Subcutaneous abdominal adipose tissue (tissue), 5 donors: ENCODE measurements at regions not wholly inside any gene's neighbourhood (a gene's known extent, or its start where the extent isn't known, plus 50 kb on each side); places are given as distances from the start of the nearest gene placed in this dataset.

Source experiments
- H3K27ac ChIP-seq: one replicate; pipeline ENCODE4 v1.7.0; 2013; ENCODE audit warnings: low read depth, mild to moderate bottlenecking, inconsistent platforms, low read length, moderate library complexity
- H3K27me3 ChIP-seq, 5 donors: one replicate each; pipeline ENCODE4 v1.7.0; 2013; ENCODE audit warnings: low read length in 5 of 5, inconsistent platforms in 1 of 5; ENCODE audit not compliant: control insufficient read depth in 5 of 5, insufficient read depth in 4 of 5
- H3K36me3 ChIP-seq, 5 donors: one replicate each; pipeline ENCODE4 v1.7.0; 2013; ENCODE audit warnings: low read length in 5 of 5; ENCODE audit not compliant: control insufficient read depth in 5 of 5, insufficient read depth in 5 of 5
- H3K4me1 ChIP-seq, 5 donors: one replicate each; pipeline ENCODE4 v1.7.0; 2013; ENCODE audit warnings: low read length in 5 of 5, mild to moderate bottlenecking in 3 of 5, moderate library complexity in 1 of 5; ENCODE audit not compliant: control insufficient read depth in 5 of 5, insufficient read depth in 5 of 5
- H3K4me3 ChIP-seq, 5 donors: one replicate each; pipeline ENCODE4 v1.7.0; 2013; ENCODE audit warnings: low read length in 5 of 5, low read depth in 1 of 5
- H3K9ac ChIP-seq, 5 donors: one replicate each; pipeline ENCODE4 v1.7.0; 2013; ENCODE audit warnings: low read length in 5 of 5, mild to moderate bottlenecking in 4 of 5, moderate library complexity in 3 of 5
- H3K9me3 ChIP-seq, 5 donors: one replicate each; pipeline ENCODE4 v1.7.0; 2013; ENCODE audit warnings: low read length in 5 of 5; ENCODE audit not compliant: control insufficient read depth in 5 of 5
- donor health status: healthy.
- donor health status: healthy.
- donor health status: healthy.
- donor health status: healthy.
- donor health status: healthy.

DNA sequence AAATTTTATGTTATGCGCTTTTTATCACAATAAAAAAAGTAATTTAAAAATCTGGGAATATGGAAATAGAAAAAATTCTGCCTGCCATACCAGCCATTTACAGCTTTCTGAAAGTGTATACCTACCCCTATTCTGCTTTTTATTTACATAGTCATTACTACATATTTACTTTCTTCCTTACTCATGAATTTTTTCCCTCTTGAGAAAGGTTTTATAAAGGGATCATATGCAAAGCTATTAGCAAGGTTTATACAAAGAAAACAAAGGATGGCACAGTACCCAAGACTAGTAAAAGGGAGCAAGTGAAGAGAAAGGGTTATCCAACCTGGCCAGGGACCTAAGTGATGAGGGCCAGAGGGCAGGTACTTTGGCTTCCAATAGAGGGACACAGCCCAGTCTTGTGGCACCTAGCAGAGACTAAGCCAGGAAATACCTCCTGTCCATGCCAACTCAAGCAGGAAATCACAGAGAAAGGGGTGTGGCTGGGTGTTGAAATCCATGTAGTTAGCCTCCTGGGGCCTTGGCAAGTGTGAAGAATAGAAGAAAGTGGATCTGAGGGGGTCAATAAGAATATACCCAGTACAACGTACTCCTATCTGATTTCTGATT lies 207.3 kb upstream of the VEGFC start:
- Histone ChIP-seq H3K4me3 (no peak overlapping the region), H3K36me3 (no peaks in the 10 kb centered on the region), H3K27me3 (no peaks in the 10 kb centered on the region), H3K27ac (no peak overlapping the region), H3K9me3 (peaks cover 0 to 2% (median 0%) of the 10 kb centered on the region in 5 donors), H3K9ac (no peak overlapping the region), H3K4me1 (no peaks in the 10 kb centered on the region)

- peaks cover 0 to 2% (median 0%) of the 10 kb centered on the region in 5 donors for H3K9me3 ChIP-seq
- H3K27ac ChIP-seq, result no peak overlapping the region
- H3K27me3 ChIP-seq, result no peaks in the 10 kb centered on the region
- H3K36me3 ChIP-seq, result no peaks in the 10 kb centered on the region
- no peak overlapping the region for H3K9ac ChIP-seq
- H3K4me1 ChIP-seq, result no peaks in the 10 kb centered on the region
- no peak overlapping the region for H3K4me3 ChIP-seq
Observed at GRCh38 chr4:177001271-177002175, 208.8 kb upstream of the VEGFC start.

- H3K27ac ChIP-seq, result no peak overlapping the region
- H3K36me3 ChIP-seq, result no peaks in the 10 kb centered on the region
- no peak overlapping the region for H3K4me3 ChIP-seq
Observed at GRCh38 chr4:177005674-177006230, 213.0 kb upstream of the VEGFC start.

DNA sequence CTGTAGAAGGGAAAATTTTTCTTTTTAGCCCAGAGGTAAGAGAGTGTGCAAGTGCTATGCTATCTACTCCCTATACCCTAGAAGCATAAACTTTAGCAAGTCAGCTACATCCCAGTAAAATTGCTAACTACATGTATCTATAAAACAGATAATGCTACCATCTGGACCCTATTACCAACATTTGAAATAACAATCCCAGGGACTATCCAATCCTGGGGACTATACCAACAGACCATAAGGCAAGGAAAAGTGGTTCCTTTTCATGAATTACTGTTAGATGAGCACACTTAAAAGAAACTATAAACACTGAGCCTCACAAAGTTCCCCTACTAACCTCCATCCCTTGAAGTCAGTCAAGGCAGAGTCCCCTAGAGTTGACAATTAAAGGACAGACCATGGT lies 213.6 kb upstream of the VEGFC start:
- H3K9me3 ChIP-seq, result no peaks in the 10 kb centered on the region
- no peak overlapping the region for H3K27ac ChIP-seq
- H3K36me3 ChIP-seq, result no peaks in the 10 kb centered on the region
- no peaks in the 10 kb centered on the region for H3K27me3 ChIP-seq
- no peak overlapping the region for H3K9ac ChIP-seq
- H3K4me1 ChIP-seq, result no peaks in the 10 kb centered on the region
- H3K4me3 ChIP-seq, result no peak overlapping the region

More at GRCh38 chr4:177005674-177006230, 213.0 kb upstream of the VEGFC start:
- H3K9ac ChIP-seq, result no peak overlapping the region
- H3K4me1 ChIP-seq, result no peaks in the 10 kb centered on the region
- H3K27me3 ChIP-seq, result no peaks in the 10 kb centered on the region
- H3K9me3 ChIP-seq, result no peaks in the 10 kb centered on the region

GRCh38 chr4:177008071-177008835 lies 215.5 kb upstream of the VEGFC start:
- Histone ChIP-seq H3K36me3 (no peaks in the 10 kb centered on the region), H3K27me3 (no peaks in the 10 kb centered on the region), H3K4me1 (no peaks in the 10 kb centered on the region), H3K9ac (no peak overlapping the region), H3K4me3 (no peak overlapping the region), H3K9me3 (peaks cover 0 to 5% (median 3%) of the 10 kb centered on the region in 5 donors), H3K27ac (no peak overlapping the region)

DNA sequence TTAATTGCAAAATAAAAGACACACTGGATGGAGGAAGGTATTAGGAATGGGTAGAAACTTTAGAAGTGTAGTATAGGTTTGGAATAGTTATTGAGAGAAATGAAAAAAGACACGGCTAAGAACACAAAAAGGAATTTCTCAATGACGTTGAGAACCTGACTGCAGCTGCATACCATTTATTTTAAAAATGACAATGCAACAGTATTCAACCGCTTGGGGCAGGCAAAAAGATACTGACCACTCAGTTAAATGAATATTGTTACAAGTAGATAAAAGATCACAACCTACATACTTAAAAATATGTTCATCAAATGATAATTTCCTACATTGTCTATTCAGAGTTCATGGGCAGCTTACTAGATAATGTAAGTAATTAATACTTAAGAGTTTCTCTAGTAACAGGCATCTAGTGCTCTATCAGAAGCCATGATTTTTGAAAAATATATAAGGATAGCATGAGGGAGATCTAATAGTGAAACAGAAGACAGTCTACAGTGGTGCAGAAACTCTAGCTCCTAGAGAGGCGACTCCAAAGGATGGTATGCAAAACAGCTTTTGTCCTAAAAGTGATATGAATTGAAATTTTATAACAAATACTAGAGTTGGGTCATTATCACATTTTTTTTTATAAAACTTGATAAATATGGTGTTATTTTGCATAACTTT lies 216.2 kb upstream of the VEGFC start:
- Histone ChIP-seq H3K36me3 (no peaks in the 10 kb centered on the region), H3K9me3 (peaks cover 0 to 12% (median 10%) of the 10 kb centered on the region in 5 donors), H3K4me3 (no peak overlapping the region), H3K9ac (no peak overlapping the region), H3K4me1 (no peaks in the 10 kb centered on the region), H3K27me3 (no peaks in the 10 kb centered on the region), H3K27ac (no peak overlapping the region)

DNA sequence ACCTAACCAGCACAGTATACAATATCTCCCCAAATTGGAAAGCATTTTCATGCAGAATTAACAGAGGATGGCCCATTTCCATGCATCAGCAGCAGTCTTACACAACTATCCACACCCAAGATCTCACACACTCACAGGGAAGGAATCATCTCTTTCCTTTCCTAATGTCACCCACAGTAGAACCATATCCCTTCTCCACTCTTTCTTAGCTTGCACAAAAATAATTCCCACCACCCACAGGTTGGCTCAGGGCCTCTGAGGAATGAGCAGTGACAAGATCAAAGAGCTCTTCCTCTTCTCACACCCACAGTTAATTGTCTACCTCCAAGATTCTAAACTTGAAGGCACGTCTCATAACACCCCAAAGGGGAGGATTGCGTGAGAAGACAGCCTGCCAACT lies 217.7 kb upstream of the VEGFC start:
- Histone ChIP-seq H3K4me3 (no peak overlapping the region), H3K9ac (no peak overlapping the region), H3K9me3 (peaks cover 0 to 15% (median 11%) of the 10 kb centered on the region in 5 donors), H3K36me3 (no peaks in the 10 kb centered on the region), H3K27me3 (no peaks in the 10 kb centered on the region), H3K4me1 (no peaks in the 10 kb centered on the region), H3K27ac (no peak overlapping the region)

DNA sequence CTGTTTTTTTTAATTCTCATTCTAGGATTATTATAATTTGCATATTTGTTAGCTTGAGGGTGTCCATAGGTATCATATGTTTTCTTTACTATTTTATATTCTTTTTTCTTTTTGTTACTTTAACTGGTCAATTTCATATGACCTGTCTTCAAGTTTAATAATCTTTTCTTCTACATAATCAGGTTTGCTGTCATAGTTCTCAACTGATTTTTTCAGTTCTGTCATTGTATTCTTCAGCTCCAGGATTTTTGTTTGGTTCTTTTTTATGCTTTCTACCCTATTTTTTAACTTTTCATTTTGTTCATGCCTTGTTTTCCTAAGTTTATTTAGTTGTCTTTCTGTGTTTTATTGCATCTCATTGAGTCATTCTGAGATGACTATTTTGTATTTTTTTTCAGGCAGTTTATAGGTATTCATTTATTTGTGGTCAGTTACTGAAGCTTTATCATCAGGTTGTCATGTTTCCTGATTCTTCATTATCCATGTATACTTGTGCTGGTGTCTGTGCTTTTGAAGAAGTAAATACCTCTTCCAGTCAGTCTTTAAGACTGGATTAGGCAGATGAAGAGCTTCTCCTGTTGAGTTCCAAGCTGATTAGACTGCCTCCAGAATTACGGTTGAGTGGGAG lies 220.3 kb upstream of the VEGFC start:
- no peak overlapping the region for H3K9ac ChIP-seq

GRCh38 chr4:177016541-177017141 lies 223.9 kb upstream of the VEGFC start:
- Histone ChIP-seq H3K27ac (no peak overlapping the region), H3K4me3 (no peak overlapping the region), H3K4me1 (no peaks in the 10 kb centered on the region), H3K36me3 (no peaks in the 10 kb centered on the region), H3K27me3 (no peaks in the 10 kb centered on the region), H3K9me3 (peaks cover 0 to 19% (median 11%) of the 10 kb centered on the region in 5 donors), H3K9ac (no peak overlapping the region)

More for the DNA sequence above, 220.3 kb upstream of the VEGFC start:
- no peaks in the 10 kb centered on the region for H3K27me3 ChIP-seq
- H3K4me1 ChIP-seq, result no peaks in the 10 kb centered on the region
- H3K27ac ChIP-seq, result no peak overlapping the region
- no peak overlapping the region for H3K4me3 ChIP-seq
- peaks cover 0 to 19% (median 11%) of the 10 kb centered on the region in 5 donors for H3K9me3 ChIP-seq
- no peaks in the 10 kb centered on the region for H3K36me3 ChIP-seq
